GM18498 (cell line): ENCODE measurements at regions not wholly inside any gene's neighbourhood (a gene's known extent, or its start where the extent isn't known, plus 50 kb on each side); places are given as distances from the start of the nearest gene placed in this dataset.

Source experiments
- ATAC-seq: cut with Tn5 transposase; IDR thresholded peaks from one replicate; pipeline ENCODE4 v1.9.1; 2021; ENCODE audit warnings: mild to moderate bottlenecking, moderate library complexity; ENCODE audit not compliant: unreplicated experiment

GRCh38 chr3:102206511-102207031 is 228.2 kb upstream of the ZPLD1 start:
- ATAC-seq = no peak

GRCh38 chr3:102207151-102207571 is 227.7 kb upstream of the ZPLD1 start:
- no peak for ATAC-seq

- no peak for ATAC-seq
Measured at GRCh38 chr3:102215166-102215565, 219.6 kb upstream of the ZPLD1 start.

DNA sequence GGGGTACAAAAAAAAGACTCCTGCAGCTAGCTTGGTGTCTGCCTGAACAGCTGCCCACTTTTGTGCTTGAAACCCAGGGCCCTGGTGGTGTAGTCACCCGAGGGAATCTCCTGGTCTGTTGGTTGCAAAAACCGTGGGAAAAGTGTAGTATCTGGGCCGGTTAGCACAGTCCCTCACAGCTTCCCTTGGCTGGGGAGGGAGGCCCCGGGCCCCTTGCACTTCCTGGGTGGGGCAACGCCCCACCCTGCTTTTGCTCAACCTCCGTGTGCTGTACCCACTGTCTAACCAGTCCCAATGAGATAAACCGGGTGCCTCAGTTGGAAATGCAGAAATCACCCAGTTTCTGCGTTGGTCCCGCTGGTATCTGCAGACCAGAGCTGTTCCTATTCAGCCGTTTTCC is 211.7 kb upstream of the ZPLD1 start:
- ATAC-seq = no peak

GRCh38 chr3:102224171-102224570 is 210.6 kb upstream of the ZPLD1 start:
- ATAC-seq = peak; percentile 48

DNA sequence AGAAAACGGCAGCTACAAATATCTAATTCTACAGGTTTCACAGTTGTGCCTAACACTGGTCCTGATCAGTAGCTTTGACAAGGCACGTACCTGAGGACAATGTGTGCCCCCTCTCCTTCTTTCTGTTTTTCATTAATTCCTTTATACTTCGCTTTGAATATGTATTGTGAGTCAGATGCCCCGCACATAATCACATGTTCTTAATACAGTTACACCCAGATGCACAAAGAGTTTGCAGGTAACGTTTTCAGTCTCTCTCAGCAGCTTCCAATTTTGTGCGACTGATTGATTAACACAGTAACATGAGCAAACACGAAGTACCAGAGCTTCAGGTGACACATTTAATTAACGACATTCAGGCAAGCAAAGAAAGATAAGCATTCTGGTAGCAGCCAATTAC is 209.8 kb upstream of the ZPLD1 start:
- no peak for ATAC-seq

DNA sequence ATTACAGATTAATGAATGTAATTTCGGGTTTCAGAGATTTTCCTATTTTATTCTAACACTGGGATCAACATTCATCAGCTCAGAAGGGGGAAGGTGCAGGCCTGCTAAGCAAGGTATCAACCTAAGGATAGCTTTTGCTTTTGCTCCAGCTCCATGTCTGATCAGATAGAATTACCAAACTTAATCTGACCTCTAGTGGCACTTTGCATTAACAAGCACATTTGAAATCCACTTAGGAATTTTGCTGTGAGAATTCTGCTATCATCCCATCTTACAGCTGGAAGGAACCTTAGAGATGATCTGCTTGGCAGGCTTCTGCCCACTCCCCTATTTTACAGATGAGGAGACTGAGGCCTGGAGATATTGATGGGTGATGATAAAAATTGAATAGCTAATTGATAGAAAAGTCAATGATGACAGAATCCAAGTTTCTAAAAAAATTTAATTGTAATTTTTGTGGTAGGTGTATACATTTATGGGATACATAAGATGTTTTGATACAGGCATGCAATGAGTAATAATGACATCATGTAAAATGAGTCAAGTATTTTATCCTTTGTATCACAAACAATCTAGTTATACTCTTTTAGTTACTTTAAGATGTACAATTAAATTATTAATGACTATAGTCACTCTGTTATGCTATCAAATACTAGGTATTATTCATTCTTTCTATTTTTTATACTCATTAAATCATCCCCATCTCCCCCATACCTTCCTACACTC is 209.2 kb upstream of the ZPLD1 start:
- peak; percentile 53 for ATAC-seq

DNA sequence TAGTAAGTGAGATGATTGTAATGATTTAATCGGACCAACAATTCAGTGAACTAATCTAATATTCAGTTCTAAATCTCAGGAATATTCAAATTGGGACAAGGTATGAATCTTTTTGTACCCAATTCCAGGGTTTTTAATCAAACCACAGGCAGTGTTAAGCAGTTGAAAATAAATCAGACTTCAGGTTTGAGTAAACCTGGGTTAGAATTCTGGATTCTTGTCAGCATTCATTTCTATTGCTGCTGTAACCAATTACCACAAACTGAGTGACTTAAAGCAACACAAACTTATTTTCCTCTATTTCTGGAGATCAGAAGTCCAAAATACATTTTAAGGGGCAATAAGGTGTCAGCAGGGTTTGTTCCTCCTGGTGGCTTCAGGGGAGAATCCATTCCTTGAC is 208.4 kb upstream of the ZPLD1 start:
- no peak for ATAC-seq

GRCh38 chr3:102229062-102229655 is 205.7 kb upstream of the ZPLD1 start:
- peak; percentile 52 for ATAC-seq

GRCh38 chr3:102230057-102230456 is 204.8 kb upstream of the ZPLD1 start:
- no peak for ATAC-seq

GRCh38 chr3:102233881-102234280 is 200.9 kb upstream of the ZPLD1 start:
- peak; percentile 92 for ATAC-seq

GRCh38 chr3:102235679-102236078 is 199.1 kb upstream of the ZPLD1 start:
- no peak for ATAC-seq

GRCh38 chr3:102237181-102237580 is 197.6 kb upstream of the ZPLD1 start:
- ATAC-seq = no peak

- ATAC-seq = no peak
Measured at GRCh38 chr3:102237838-102238237, 197.0 kb upstream of the ZPLD1 start.

- no peak for ATAC-seq
Measured at GRCh38 chr3:102238362-102238761, 196.5 kb upstream of the ZPLD1 start.

DNA sequence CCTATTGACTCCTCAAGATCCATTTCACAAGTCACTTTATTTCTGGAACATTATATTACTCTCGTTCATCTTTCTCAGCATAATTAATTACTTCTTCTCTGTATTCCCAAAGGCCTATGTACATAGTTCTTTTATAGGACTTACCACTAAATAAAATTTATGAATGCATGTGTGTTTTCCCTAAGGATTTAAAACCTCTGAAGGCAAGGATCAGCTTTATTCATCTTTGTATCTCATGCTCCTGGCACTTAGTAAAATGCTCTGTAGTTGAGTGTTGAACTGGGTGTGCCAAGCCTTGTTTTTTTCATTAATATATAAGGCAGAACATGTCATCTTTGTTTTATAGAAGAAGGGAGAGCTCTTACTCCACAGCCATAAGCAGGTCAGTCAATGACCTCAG is 194.1 kb upstream of the ZPLD1 start:
- no peak for ATAC-seq

- ATAC-seq = no peak
Measured at GRCh38 chr3:102248981-102249705, 185.7 kb upstream of the ZPLD1 start.

GRCh38 chr3:102255736-102256135 is 179.1 kb upstream of the ZPLD1 start:
- no peak for ATAC-seq

DNA sequence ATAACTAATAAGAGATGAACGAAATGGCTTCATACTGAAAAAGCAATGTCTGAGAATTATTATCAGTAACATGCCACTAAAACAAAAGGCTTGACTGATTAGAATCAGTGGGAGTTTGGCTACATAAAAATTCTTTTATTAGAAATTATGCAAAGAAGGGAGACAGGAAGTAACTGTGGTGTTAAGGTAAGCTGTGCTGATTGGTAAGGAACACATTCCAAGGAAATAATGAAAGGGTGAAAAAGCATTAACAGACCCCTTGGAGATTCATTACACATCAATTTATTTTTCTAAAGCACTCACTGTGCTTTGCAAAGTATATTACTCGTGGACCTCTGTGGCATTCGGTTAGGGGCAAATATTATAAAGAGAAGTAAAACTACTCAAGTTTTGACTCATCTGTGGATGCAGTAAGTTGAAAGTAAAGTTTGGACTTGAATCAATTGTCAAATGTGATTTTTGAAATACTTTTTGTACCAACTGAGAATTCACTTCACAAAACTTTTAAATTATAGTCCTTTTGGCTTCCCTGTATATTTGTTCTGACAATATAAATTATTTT is 176.1 kb upstream of the ZPLD1 start:
- peak; percentile 84 for ATAC-seq

GRCh38 chr3:102259663-102260062 is 175.2 kb upstream of the ZPLD1 start:
- ATAC-seq = no peak

DNA sequence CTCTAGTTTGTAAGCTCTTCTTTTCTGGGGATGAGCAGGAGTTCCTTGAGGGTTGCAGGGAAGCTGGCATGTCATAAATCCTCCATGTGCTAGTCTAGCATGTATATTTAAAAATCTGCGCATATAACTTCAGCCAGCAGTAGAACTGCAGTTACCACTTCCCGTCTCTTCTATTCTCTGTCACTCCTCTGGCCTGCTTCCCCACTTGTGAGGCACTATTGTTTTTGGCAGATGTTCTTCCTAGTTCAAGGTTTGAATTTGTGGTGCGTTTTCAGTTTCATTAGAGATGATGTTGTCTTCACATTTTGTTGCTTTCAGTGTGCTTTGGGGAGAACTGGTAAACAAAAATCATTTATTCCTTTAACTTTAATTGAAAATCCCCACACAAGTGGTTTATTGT is 169.1 kb upstream of the ZPLD1 start:
- peak; percentile 50 for ATAC-seq

GRCh38 chr3:102269406-102269805 is 165.4 kb upstream of the ZPLD1 start:
- ATAC-seq = no peak
